Fibroblast of the aortic adventitia (primary cell): ENCODE measurements at regions not wholly inside any gene's neighbourhood (a gene's known extent, or its start where the extent isn't known, plus 50 kb on each side); places are given as distances from the start of the nearest gene placed in this dataset.

Source experiments
- DNase-seq: peaks from one replicate; pipeline ENCODE4 v3.0.0-alpha.2; 2010; ENCODE audit warnings: low read depth
- H3K4me3 ChIP-seq: 2 replicates; pipeline ENCODE4 v1.5.1; 2011; ENCODE audit warnings: low read depth, mild to moderate bottlenecking, control low read depth, low read length, moderate library complexity
- CTCF ChIP-seq: IDR thresholded peaks from 2 replicates; pipeline ENCODE4 v1.5.1; 2011; ENCODE audit warnings: mild to moderate bottlenecking, low read length, control low read depth, inconsistent platforms; ENCODE audit not compliant: insufficient read depth

- TF ChIP-seq CTCF: no peak
- DNase-seq: no peak
- no peak overlapping the region for H3K4me3 ChIP-seq
Observed at GRCh38 chr5:147957901-147958300, 51.6 kb upstream of the C5orf46 start.

- no peak for DNase-seq
Observed at GRCh38 chr5:147956842-147957223, 50.5 kb upstream of the C5orf46 start.

GRCh38 chr5:147956064-147956841, 49.9 kb upstream of the C5orf46 start:
- no peak overlapping the region for H3K4me3 ChIP-seq
- DNase-seq: no peak
- TF ChIP-seq CTCF: no peak

More at GRCh38 chr5:147956842-147957223, 50.5 kb upstream of the C5orf46 start:
- H3K4me3 ChIP-seq: no peak overlapping the region
- TF ChIP-seq CTCF: no peak
